ENCODE measurements at regions not wholly inside any gene's neighbourhood (a gene's known extent, or its start where the extent isn't known, plus 50 kb on each side); places are given as distances from the start of the nearest gene placed in this dataset.

DNA sequence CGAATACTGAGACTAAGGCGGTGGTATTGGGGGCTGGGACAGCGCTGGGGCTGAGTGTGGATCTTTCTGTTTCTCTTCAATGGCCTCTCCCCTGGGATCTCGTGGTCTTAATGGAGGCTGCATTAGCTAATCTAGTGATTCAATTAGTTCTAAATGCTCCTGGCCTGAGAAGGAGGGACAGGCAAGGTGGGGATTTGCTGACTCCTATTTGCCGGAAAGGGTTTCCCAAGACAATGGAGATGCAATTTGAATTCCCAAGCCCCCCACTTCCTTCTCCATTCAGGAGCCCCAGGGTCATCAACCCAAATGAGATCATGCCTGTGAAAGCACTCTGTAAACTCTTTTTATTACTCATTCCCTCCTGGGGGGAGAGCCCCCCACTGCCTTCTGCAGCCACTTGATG is 111.7 kb upstream of the PLXNA4 start:
- no peak for DNase-seq (ENCODE audit: extremely low read depth, low read depth)
- TF ChIP-seq, protein P1, sequence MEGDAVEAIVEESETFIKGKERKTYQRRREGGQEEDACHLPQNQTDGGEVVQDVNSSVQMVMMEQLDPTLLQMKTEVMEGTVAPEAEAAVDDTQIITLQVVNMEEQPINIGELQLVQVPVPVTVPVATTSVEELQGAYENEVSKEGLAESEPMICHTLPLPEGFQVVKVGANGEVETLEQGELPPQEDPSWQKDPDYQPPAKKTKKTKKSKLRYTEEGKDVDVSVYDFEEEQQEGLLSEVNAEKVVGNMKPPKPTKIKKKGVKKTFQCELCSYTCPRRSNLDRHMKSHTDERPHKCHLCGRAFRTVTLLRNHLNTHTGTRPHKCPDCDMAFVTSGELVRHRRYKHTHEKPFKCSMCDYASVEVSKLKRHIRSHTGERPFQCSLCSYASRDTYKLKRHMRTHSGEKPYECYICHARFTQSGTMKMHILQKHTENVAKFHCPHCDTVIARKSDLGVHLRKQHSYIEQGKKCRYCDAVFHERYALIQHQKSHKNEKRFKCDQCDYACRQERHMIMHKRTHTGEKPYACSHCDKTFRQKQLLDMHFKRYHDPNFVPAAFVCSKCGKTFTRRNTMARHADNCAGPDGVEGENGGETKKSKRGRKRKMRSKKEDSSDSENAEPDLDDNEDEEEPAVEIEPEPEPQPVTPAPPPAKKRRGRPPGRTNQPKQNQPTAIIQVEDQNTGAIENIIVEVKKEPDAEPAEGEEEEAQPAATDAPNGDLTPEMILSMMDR (IDR thresholded peaks at IDR 0.05; ENCODE audit: low read depth, low read length), result no peak

DNA sequence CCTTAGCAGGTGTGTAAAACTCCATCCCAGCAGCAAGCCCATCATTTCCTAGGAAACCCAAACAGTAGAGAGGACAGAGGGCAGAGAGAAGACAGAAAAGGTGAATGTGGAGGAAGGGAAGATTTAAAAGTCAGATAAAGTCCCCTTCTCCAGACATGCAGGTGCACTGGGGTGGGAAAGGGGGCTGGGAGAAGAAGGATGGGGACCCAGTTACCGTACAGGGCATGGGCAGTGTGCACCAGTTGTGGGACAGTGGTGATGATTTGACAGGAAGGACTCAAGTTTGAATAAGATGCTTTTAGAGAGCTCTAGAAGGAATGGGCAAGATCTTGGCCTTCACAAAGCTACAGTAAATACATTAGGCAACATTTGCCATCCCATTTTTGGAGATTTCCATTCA is 110.7 kb upstream of the PLXNA4 start:
- TF ChIP-seq, protein P1 (IDR thresholded peaks at IDR 0.05; ENCODE audit: low read depth, low read length), result no peak
- DNase-seq (ENCODE audit: extremely low read depth, low read depth), result no peak

DNA sequence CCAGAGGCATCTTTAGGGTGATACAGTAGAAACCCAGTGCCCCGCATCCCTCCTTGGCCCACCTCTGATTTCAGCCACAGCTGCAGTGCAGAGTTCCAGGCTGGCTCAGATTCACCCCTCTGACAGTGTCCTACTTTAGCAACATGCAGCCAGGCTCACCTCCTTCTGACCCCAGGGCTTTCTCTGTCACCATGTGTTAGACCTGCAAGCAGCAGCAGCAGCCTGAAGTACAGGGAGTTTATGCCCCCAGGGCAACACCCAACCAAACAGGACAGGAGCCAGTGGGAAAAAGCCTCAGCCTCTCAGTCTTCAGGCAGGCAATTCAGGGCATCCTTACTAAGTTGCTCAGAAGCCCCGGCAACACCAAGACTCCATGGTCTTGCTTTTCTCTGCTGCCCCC is 109.0 kb upstream of the PLXNA4 start:
- TF ChIP-seq, protein P1 (IDR thresholded peaks at IDR 0.05; ENCODE audit: low read depth, low read length), result no peak
- no peak for DNase-seq (ENCODE audit: extremely low read depth, low read depth)

DNA sequence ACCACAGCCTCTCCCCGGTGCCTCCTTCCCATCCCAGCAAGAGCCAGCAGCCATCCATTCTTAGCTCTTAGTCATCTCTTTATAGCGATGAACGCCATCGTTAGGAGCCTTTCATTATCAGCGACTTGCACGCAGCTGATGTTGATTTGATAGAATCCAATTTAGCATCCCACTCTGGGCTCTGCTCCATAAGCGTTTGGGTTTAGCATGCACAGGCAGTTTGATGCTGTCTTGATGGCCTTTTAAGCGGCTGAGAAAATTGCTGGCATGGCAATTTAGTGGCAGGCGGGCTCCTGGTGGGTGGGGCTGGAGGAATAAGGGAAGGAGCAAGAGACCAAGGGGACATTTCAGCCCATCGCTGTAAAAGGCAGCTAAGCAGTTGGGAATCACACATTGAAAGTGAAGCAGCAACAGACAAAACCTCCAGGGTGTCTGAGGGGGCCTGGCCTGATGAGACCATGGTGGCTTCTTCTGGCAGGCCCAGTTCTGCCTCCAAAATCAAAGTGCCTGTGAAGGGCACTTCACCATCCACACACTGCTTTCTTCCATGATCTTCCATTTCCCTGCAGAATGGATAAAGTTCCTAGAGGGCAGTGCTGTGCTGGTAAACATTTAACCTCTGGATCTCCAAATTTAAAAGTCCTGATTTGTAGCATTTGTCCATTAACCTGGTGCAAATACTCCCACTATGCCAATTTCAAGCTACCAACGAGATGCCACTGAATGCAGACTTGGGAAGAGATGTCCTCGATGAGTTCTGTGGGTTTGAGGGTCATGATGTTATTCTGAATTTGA is 107.8 kb upstream of the PLXNA4 start:
- DNase-seq (ENCODE audit: extremely low read depth, low read depth), result no peak
- TF ChIP-seq, protein P1 (IDR thresholded peaks at IDR 0.05; ENCODE audit: low read depth, low read length), result no peak

DNA sequence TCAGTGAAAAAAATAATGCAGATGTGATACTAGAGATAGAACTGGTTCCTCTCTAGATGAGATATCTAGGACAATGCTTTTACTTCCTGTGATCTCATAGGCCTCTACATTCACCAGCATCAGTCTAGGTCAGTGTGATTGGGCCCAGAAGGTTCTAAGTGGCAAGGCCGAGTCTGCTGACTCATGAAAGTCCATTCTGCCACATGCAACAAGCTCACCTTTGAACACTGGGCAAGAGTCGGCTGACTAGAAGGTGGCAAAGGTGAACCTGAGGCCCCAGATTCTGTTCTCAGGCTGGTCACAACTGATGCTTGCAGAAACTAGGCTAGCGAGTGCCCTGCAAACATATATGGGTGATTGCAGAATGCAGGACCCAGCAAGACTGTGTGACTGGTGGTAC is 105.7 kb upstream of the PLXNA4 start:
- DNase-seq (ENCODE audit: extremely low read depth, low read depth), result no peak
- TF ChIP-seq, protein P1 (IDR thresholded peaks at IDR 0.05; ENCODE audit: low read depth, low read length), result no peak

DNA sequence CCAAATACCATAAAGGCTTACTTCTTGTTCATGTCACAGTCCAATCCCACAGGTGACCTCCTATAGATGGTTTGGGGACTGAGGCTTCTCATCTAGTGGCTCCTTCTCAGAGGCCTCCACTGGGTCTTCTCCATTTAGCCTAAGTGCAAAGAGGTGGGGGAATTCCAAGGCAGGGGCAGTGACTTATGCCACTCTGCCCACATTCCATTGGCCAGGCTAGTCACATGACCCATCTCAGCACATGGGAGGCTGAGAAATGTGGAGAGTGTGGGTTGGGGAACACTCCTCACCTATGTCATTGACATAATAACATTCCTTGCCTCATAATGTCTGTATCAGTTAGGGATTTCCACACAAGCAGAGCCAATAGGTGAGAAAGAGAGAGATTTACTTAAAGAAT is 104.3 kb upstream of the PLXNA4 start:
- DNase-seq (ENCODE audit: extremely low read depth, low read depth), result no peak
- TF ChIP-seq, protein P1 (IDR thresholded peaks at IDR 0.05; ENCODE audit: low read depth, low read length), result no peak

DNA sequence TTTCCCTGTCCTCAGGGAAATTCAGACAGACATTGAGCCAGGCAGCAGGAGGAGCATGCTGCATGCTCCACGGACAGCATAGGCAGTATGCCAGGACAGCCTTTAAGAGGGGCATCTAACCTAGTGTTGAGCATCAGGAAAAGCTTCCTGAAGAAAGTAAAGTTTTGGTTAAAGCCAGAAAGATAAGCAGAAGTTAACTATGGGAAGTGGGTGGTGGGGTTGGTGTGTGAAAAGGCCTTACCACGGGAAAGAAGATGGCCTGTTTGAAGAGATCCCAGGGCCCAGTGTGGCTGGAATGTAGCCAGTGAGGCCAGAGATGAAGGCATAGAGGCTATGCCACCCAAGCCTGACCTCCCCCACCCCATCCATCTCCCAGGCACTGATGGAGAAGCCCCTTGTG is 102.4 kb upstream of the PLXNA4 start:
- TF ChIP-seq, protein P1 (IDR thresholded peaks at IDR 0.05; ENCODE audit: low read depth, low read length), result no peak
- DNase-seq (ENCODE audit: extremely low read depth, low read depth), result no peak
